ENCODE measurements at regions not wholly inside any gene's neighbourhood (a gene's known extent, or its start where the extent isn't known, plus 50 kb on each side); places are given as distances from the start of the nearest gene placed in this dataset.

DNA sequence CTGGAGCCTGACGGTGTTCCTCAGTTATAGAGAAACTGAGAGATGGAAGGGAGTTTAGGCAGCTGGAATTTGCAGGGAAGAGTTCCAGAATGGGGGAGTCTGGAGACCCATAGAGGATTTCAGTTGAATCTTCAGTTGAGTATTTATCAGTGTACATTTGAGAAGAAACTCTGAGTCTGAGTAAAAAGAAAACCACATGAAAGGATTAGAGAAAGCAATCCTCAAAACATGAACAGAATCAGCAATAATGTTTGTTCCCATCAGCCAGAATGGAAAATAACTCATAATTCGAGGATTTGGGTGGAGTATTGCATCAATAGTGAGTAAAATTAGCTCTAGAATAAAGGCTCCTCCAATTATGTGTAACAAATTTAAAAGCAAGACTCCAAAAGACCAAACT, 130.0 kb upstream of the AHR start:
- TF ChIP-seq TARDBP (IDR thresholded peaks at IDR 0.05) = no peak
- no peak for TF ChIP-seq SP1 (IDR thresholded peaks at IDR 0.05)
- TF ChIP-seq, protein P1, sequence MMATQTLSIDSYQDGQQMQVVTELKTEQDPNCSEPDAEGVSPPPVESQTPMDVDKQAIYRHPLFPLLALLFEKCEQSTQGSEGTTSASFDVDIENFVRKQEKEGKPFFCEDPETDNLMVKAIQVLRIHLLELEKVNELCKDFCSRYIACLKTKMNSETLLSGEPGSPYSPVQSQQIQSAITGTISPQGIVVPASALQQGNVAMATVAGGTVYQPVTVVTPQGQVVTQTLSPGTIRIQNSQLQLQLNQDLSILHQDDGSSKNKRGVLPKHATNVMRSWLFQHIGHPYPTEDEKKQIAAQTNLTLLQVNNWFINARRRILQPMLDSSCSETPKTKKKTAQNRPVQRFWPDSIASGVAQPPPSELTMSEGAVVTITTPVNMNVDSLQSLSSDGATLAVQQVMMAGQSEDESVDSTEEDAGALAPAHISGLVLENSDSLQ (IDR thresholded peaks at IDR 0.05) = no peak
- no peak for TF ChIP-seq CTBP1 (IDR thresholded peaks at IDR 0.05; ENCODE audit: borderline replicate concordance)
- TF ChIP-seq FOXA1 (IDR thresholded peaks at IDR 0.05) = no peak
- no peak for TF ChIP-seq FOXK2 (IDR thresholded peaks at IDR 0.05)
- no peak for TF ChIP-seq HDGF (IDR thresholded peaks at IDR 0.05; ENCODE audit: borderline replicate concordance)
- no peak for TF ChIP-seq BHLHE40 (IDR thresholded peaks at IDR 0.05; ENCODE audit: borderline replicate concordance)
- TF ChIP-seq L3MBTL2 (conservative IDR thresholded peaks at IDR 0.05) = no peak
- TF ChIP-seq SUZ12 (IDR thresholded peaks at IDR 0.05) = no peak
- no peak for TF ChIP-seq ELF4 (IDR thresholded peaks at IDR 0.05)
- TF ChIP-seq FOXM1 (IDR thresholded peaks at IDR 0.05; ENCODE audit: borderline replicate concordance) = no peak
- no peak for TF ChIP-seq ARNT (IDR thresholded peaks at IDR 0.05)
- TF ChIP-seq NFRKB (IDR thresholded peaks at IDR 0.05) = no peak
- no peak for TF ChIP-seq LEF1 (IDR thresholded peaks at IDR 0.05; ENCODE audit: borderline replicate concordance)
- no peak for TF ChIP-seq ZNF384 (IDR thresholded peaks at IDR 0.05)
- no peak for DNase-seq (ENCODE audit: extremely low spot score)

DNA sequence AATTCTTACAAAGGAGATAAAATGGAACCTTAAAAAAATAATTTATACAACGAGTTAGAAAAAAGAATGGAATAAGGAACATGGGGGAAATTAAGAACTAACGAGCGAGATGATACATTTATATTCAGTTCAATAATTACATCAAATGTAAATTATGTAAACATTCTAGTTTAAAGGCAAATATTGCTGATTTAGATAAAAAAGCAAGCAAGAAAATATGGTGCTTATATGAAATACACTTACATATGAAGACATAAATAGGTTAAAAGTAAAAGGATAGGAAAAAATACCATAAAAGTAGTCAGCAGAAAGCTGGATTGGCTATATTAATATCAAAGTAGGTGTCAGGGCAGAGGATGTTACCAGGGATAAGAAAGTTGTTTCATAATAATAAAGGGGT, 127.0 kb upstream of the AHR start:
- TF ChIP-seq FOXA1 (IDR thresholded peaks at IDR 0.05) (no peak), SP1 (IDR thresholded peaks at IDR 0.05) (no peak)
- POLR2A ChIA-PET = no interaction called here
- no peak for DNase-seq (ENCODE audit: extremely low spot score)
- CTCF ChIA-PET = no interaction called here

More for the DNA sequence above, 130.0 kb upstream of the AHR start:
- ChIA-PET POLR2A (no interaction called here), CTCF (no interaction called here)

DNA sequence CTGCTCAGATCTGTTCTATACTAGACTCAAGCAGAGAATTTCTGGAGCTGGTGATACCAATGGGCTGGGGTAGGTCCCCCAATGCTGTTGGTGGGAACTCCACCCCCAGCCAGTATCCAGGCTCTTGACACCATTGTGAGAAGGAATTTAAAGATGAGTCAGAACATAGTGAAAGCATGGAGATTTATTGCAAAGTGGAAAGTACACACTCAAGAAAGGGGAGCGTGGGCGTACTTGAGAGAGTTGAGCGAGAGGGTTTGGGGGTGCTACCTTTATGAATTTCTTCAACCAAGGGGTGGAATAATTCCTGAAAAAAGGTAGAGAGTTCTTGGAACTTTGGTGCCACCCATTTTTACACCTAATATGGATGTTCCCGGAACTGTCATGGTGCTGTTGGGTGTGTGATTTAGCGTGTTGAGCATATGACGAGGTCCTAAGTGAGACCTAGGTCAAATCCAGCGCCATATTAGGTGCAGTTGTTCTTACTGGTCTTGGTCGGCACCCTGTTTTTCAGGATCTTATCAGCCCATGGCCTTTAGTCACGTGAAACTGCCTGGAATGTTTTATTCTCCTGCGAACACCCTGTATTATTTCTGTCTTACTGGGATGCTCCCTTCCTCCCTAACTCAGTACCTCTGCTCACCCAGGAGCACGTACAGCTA, 122.0 kb upstream of the AHR start:
- no peak for DNase-seq (ENCODE audit: extremely low spot score)
- POLR2A ChIA-PET = no interaction called here
- CTCF ChIA-PET = no interaction called here
- no peak for TF ChIP-seq ARNT (IDR thresholded peaks at IDR 0.05)
- TF ChIP-seq ELF4 (IDR thresholded peaks at IDR 0.05) = no peak
- no peak for TF ChIP-seq TARDBP (IDR thresholded peaks at IDR 0.05)
- no peak for TF ChIP-seq LEF1 (IDR thresholded peaks at IDR 0.05; ENCODE audit: borderline replicate concordance)
- no peak for TF ChIP-seq BHLHE40 (IDR thresholded peaks at IDR 0.05; ENCODE audit: borderline replicate concordance)
- TF ChIP-seq, protein P1 (IDR thresholded peaks at IDR 0.05) = no peak
- no peak for TF ChIP-seq SP1 (IDR thresholded peaks at IDR 0.05)
- TF ChIP-seq HDGF (IDR thresholded peaks at IDR 0.05; ENCODE audit: borderline replicate concordance) = no peak
- TF ChIP-seq NFRKB (IDR thresholded peaks at IDR 0.05) = no peak
- TF ChIP-seq CTBP1 (IDR thresholded peaks at IDR 0.05; ENCODE audit: borderline replicate concordance) = no peak
- no peak for TF ChIP-seq FOXK2 (IDR thresholded peaks at IDR 0.05)
- no peak for TF ChIP-seq FOXM1 (IDR thresholded peaks at IDR 0.05; ENCODE audit: borderline replicate concordance)
- no peak for TF ChIP-seq L3MBTL2 (conservative IDR thresholded peaks at IDR 0.05)
- TF ChIP-seq ZNF384 (IDR thresholded peaks at IDR 0.05) = no peak
- no peak for TF ChIP-seq SUZ12 (IDR thresholded peaks at IDR 0.05)
- no peak for TF ChIP-seq FOXA1 (IDR thresholded peaks at IDR 0.05)

DNA sequence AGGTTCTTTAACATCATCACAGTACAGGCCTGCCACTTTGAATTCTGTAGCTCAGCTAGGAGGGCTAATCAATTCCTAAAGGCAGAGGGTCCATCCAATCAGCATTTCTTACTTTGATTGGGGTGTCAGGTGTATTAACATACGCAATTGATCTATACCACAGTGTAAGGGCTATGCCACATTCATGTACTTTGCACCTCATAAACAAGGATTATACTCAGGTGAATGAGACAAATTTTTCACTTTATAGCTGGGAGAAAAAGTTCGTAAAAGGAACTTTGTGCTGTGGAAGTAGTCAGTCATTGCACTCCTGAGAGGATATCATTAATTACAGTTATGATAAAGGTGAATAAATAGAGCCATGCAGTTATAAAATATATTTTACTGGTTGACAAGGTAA, 119.9 kb upstream of the AHR start:
- CTCF ChIA-PET = no interaction called here
- POLR2A ChIA-PET = no interaction called here
- TF ChIP-seq FOXA1 (IDR thresholded peaks at IDR 0.05) (no peak), TARDBP (IDR thresholded peaks at IDR 0.05) (no peak), FOXK2 (IDR thresholded peaks at IDR 0.05) (no peak), L3MBTL2 (conservative IDR thresholded peaks at IDR 0.05) (no peak), CTBP1 (IDR thresholded peaks at IDR 0.05; ENCODE audit: borderline replicate concordance) (no peak), ELF4 (IDR thresholded peaks at IDR 0.05) (no peak)
- no peak for DNase-seq (ENCODE audit: extremely low spot score)

DNA sequence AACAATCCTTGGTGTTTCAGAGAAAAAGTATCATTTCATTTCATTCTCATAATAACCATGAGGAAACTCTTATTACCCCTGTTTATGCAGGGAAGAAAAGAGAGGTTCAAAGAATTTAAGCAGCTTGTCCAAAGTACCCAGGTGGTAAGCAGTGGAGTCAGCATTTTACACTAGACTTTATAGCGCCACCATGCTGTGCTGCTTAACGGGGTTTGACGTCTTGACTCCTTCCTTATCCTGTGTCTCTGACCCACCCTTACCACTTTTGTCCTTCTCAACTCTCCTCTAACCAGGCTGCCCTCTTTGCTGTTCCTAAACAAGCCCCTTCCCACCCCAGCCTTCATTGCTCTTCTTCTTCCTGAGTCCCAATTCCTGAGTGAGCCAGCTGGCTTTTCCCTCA, 117.0 kb upstream of the AHR start:
- ChIA-PET CTCF (no interaction called here), POLR2A (no interaction called here)
- no peak for DNase-seq (ENCODE audit: extremely low spot score)
- TF ChIP-seq HDGF (IDR thresholded peaks at IDR 0.05; ENCODE audit: borderline replicate concordance) = no peak

DNA sequence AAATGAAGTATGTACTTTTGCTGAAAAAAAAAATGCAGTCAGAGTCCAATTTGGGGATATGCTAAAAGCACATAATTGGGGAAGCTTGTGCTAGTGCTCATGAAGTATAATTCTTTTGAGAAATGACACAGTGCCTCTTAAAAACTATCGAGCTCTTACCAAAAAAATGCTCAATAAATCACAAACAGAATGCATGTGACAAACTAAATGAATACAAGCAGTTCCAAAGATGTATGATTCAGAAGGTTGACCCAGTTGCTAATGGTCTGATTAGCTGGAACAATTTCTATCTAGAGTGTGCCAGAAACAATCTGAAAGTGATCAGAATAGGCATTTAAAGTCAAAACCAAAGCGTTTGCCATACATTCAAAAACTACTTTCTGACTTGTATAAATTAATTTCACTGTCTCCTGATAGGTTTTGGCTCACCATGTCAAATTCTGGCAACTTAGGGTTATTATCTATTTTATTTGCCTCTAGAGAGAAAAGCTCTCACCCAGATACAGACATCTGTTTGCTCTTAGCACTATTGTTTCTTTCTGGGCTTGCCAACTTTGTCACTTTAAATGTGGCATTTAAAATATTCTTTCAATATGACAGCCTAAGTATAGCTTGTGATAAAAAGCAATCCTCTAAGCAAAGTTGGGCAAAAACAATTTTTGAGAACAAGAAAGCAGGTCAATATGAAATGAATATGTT, 114.7 kb upstream of the AHR start:
- TF ChIP-seq L3MBTL2 (conservative IDR thresholded peaks at IDR 0.05) = no peak
- no peak for TF ChIP-seq SUZ12 (IDR thresholded peaks at IDR 0.05)
- no peak for TF ChIP-seq LEF1 (IDR thresholded peaks at IDR 0.05; ENCODE audit: borderline replicate concordance)
- no peak for TF ChIP-seq FOXA1 (IDR thresholded peaks at IDR 0.05)
- ChIA-PET CTCF (no interaction called here), POLR2A (no interaction called here)
- DNase-seq (ENCODE audit: extremely low spot score) = no peak

DNA sequence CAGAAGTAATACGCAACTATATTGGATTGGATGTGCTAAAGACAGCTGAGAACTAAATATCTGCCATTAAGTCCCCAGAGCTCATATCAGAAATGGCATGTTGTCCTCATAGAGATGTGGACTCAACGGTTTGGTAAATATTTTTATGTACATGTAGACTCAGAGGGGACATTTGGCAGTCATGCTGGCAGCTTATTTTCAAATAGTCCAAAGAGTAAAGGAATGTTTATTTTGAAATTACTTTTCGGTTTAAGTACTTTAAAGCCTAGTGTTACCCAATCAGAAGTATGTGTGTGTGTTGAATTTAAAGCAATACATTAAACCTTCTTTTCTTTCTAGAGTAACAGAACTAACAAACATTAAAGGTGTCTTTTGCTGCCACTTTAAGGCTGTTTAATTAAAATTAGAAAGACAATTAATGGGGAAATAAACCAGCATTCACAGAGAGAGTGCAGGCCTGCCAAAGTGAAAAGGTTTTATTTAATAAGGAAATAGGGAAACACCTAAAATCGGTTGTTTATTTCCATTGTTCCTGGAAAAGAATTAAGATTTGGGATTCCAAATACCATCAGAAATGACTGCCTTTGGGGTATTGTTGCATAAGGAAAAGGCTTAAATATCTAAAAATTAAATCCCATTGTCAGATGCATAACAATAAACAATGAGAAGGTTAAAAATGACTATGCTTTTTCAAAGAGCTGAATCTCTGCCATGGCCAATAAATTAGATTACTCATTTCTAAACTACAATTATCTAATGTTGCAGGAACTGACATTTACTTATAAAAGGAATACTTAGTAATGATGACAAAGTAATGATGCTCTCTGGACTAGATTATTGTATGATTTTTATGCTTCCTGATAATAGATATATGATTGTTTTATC, 113.4 kb upstream of the AHR start:
- DNase-seq (ENCODE audit: extremely low spot score) = no peak
- ChIA-PET POLR2A (no interaction called here), CTCF (no interaction called here)
- TF ChIP-seq HDGF (IDR thresholded peaks at IDR 0.05; ENCODE audit: borderline replicate concordance) (no peak), ARNT (IDR thresholded peaks at IDR 0.05) (no peak), SP1 (IDR thresholded peaks at IDR 0.05) (no peak), LEF1 (IDR thresholded peaks at IDR 0.05; ENCODE audit: borderline replicate concordance) (no peak), SUZ12 (IDR thresholded peaks at IDR 0.05) (no peak), FOXA1 (IDR thresholded peaks at IDR 0.05) (no peak), BHLHE40 (IDR thresholded peaks at IDR 0.05; ENCODE audit: borderline replicate concordance) (no peak), L3MBTL2 (conservative IDR thresholded peaks at IDR 0.05) (no peak), TARDBP (IDR thresholded peaks at IDR 0.05) (no peak), FOXM1 (IDR thresholded peaks at IDR 0.05; ENCODE audit: borderline replicate concordance) (no peak), NFRKB (IDR thresholded peaks at IDR 0.05) (no peak), CTBP1 (IDR thresholded peaks at IDR 0.05; ENCODE audit: borderline replicate concordance) (no peak), FOXK2 (IDR thresholded peaks at IDR 0.05) (no peak)
